ENCODE measurements at regions not wholly inside any gene's neighbourhood (a gene's known extent, or its start where the extent isn't known, plus 50 kb on each side); places are given as distances from the start of the nearest gene placed in this dataset.

- intact Hi-C loops (cut with DNase I), result no loop called here
- no peak for DNase-seq
These were observed 190.4 kb upstream of the MCHR2 start for GRCh38 chr6:100184473-100184872.

GRCh38 chr6:100182313-100182712 is 188.3 kb upstream of the MCHR2 start:
- intact Hi-C loops (cut with DNase I), result no loop called here
- DNase-seq, result no peak

GRCh38 chr6:100181309-100181708 is 187.3 kb upstream of the MCHR2 start:
- DNase-seq, result no peak
- intact Hi-C loops (cut with DNase I), result no loop called here

GRCh38 chr6:100179576-100179975 is 185.6 kb upstream of the MCHR2 start:
- DNase-seq, result no peak
- intact Hi-C loops (cut with DNase I), result no loop called here

- DNase-seq, result no peak
- intact Hi-C loops (cut with DNase I), result no loop called here
These were observed 183.9 kb upstream of the MCHR2 start for GRCh38 chr6:100177956-100178355.

- DNase-seq, result no peak
- intact Hi-C loops (cut with DNase I), result no loop called here
These were observed 183.1 kb upstream of the MCHR2 start for GRCh38 chr6:100176951-100177710.

GRCh38 chr6:100176311-100176950 is 182.4 kb upstream of the MCHR2 start:
- DNase-seq, result no peak
- intact Hi-C loops (cut with DNase I), result no loop called here

GRCh38 chr6:100175814-100176310 is 181.8 kb upstream of the MCHR2 start:
- DNase-seq, result no peak
- intact Hi-C loops (cut with DNase I), result no loop called here

- intact Hi-C loops (cut with DNase I), result no loop called here
- no peak for DNase-seq
These were observed 179.2 kb upstream of the MCHR2 start for GRCh38 chr6:100173211-100173610.

GRCh38 chr6:100172322-100172713 is 178.3 kb upstream of the MCHR2 start:
- no peak for DNase-seq
- intact Hi-C loops (cut with DNase I), result no loop called here

- no peak for DNase-seq
- intact Hi-C loops (cut with DNase I), result no loop called here
These were observed 177.7 kb upstream of the MCHR2 start for GRCh38 chr6:100171533-100172321.

- intact Hi-C loops (cut with DNase I), result no loop called here
- no peak for DNase-seq
These were observed 174.1 kb upstream of the MCHR2 start for GRCh38 chr6:100168148-100168547.

- no peak for DNase-seq
- intact Hi-C loops (cut with DNase I), result no loop called here
These were observed 173.6 kb upstream of the MCHR2 start for GRCh38 chr6:100167585-100167984.

- DNase-seq, result no peak
- intact Hi-C loops (cut with DNase I), result no loop called here
These were observed 172.9 kb upstream of the MCHR2 start for GRCh38 chr6:100166956-100167355.

- intact Hi-C loops (cut with DNase I), result no loop called here
- DNase-seq, result no peak
These were observed 171.4 kb upstream of the MCHR2 start for GRCh38 chr6:100165442-100165841.

GRCh38 chr6:100163035-100163434 is 169.0 kb upstream of the MCHR2 start:
- intact Hi-C loops (cut with DNase I), result no loop called here
- no peak for DNase-seq

- DNase-seq, result no peak
- intact Hi-C loops (cut with DNase I), result no loop called here
These were observed 167.9 kb upstream of the MCHR2 start for GRCh38 chr6:100161782-100162365.

- intact Hi-C loops (cut with DNase I), result no loop called here
- DNase-seq, result no peak
These were observed 166.9 kb upstream of the MCHR2 start for GRCh38 chr6:100160930-100161329.

- intact Hi-C loops (cut with DNase I), result no loop called here
- no peak for DNase-seq
These were observed 161.1 kb upstream of the MCHR2 start for GRCh38 chr6:100155141-100155540.

- intact Hi-C loops (cut with DNase I), result no loop called here
- no peak for DNase-seq
These were observed 159.7 kb upstream of the MCHR2 start for GRCh38 chr6:100153636-100154275.

- intact Hi-C loops (cut with DNase I), result no loop called here
- no peak for DNase-seq
These were observed 158.2 kb upstream of the MCHR2 start for GRCh38 chr6:100152201-100152600.

Measured in posterior cingulate gyrus (tissue), 11 donors.